CD4-positive, alpha-beta T cell treated with Interleukin-1 beta for 1 hour (primary cell): ENCODE measurements at regions not wholly inside any gene's neighbourhood (a gene's known extent, or its start where the extent isn't known, plus 50 kb on each side); places are given as distances from the start of the nearest gene placed in this dataset.

Experiments
- DNase-seq, 2 donors: peaks; one replicate each; pipeline ENCODE4 v3.0.0-alpha.2; 2020 to 2022

DNA sequence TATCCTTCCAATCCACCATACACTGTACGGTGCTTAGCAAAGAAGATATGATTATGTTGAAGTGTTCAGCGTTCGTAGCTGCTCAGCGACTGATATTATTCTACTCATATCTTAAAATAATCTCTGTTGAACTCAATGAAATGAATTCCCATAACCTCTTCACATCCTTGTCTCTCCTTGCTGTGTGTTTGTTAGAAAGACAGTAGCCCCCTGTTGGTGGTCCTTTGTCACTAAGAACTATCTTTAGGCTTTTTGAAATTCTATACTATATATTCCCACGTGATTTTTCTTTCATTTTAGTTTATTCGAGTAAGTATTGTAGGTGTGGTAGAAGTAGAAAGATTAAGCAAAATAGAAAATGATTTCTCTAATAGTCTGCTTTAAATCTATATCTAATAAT is 762.8 kb upstream of the WWC1 start:
- no peak for DNase-seq

DNA sequence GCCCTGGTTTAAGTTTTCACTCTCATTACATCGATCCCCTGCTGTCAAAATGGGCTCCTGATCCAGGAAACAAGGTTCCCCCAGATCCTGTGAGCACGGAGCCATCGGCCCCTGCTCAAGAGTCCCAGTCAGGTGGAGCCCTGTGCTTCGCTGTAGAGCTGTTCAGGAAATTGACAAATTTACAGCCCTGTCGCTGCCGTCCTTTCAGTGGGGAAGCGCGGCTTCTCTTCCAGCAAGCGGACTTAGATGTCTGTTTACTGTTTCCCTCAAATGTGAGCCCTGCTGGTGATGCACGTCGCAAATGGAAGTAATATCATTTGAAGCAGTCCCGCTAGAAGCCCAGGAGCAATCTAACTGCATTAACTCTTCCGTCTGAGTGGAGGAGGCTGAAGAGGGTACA is 760.9 kb upstream of the WWC1 start:
- DNase-seq, result no peak

DNA sequence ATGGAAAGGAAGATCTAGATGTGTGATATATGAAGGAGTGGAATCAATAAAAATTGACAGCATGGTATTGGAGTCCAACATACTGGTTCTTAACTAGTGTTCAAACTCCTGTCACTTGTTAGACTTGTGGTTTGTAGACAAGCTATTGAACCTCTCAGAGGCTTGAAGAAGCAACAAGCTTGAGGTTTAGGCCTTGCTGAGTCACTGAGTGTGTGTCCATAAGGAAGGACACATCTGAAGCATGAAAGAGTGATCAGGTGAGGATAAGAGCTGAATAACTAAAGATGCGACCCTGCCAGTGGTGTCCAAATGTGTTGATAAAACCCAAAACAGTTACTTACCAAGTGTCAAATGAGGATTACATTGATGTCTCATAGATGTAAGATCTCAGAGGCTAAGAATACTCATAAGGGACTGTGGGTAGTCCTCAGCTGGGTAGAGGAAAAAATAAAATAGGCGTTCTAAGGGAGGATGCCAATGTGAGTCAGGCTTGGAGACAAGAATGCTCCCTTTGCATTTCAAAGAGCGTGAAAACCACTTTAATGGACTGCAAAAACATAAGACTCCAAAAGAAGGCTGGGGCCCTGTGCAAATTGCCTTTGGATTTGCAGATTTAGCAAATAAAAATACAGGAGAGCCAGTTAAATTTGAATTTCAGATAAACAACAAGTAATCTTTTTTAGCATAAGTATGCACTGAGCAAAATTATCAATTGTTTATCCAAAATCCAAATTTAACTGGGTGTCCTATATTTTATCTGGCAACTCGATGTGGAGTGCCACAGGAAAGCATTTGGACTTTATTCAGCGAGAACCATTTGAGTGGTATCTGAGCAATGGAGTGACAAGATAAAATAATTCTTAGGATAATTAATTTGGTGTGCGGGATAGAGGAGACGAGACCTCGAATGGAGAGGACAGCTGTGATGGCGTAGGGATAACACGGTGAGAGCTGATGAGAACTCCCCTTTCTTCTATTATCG is 757.3 kb upstream of the WWC1 start:
- no peak for DNase-seq

DNA sequence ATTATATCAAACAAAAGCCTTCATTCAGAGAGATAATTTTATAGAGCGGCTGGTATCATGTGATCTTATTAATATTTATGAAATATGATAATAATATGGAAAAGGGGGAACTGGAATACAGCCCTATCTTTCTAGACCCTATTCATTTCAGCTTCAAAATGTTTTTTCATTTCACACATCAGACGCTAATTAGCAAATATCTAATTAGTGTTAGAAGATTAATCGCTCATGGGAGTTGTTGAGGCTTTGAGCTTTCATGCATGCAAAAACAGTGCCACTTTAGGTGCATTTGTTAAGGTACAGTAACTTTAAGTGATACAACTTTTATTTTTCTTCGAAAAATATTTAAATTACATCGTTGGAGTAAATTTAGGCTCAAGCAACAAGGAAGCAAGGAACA is 751.7 kb upstream of the WWC1 start:
- DNase-seq, result no peak

DNA sequence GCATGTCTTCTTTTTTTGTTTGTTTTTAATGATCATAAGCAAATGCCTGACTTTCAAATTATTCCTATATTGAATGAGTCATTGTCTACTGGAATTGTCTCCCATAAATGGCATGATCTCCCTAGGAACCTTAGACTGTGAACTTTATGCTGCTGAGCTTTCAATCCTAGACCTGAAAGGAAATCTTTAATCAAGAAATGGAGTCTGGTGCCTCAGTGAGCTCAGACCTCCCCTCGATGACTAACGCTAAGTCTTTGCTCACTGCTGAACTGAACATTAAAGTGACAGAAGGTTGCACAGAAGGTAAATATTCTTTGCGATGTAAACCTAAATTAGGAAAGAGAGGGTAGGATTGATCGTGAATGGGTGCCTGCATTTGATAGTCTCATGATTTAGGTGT is 745.2 kb upstream of the WWC1 start:
- DNase-seq, result no peak

DNA sequence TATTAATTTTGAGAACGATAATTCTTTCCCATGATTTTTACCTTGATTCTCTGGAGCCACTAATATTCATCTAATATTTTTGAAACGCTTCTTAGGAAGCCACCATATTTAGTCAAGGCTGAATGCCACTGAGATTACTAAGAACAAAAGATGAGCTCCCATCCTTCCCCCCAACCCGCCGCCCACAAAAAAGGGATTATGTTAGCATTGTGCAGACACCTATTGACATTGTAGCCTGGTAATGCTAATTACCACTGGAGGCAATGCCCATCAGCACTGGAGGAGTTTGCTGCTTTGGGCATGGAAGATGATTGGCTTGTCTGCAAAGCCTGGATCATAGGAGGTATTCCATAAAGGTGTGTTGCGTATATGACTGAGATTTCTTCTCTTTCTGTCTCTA is 739.1 kb upstream of the WWC1 start:
- no peak for DNase-seq

DNA sequence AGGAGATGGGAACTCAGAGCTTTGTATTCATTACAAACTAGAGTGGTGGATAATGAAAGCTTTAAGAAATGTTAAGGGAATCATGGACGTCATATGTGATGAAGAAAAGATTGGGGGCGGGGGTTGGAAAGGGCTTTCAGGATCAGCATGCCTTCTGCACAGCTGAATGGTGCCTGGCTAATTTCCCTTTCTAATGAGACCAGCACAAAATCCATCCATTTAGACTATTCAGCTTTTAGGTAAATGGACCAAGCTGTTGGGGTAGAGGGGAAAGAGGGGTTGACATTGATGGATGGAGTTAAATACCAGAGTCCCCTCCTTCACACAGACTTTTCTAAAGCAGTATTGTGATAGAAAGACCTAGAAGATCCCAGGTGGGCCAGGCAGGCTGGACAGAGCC is 737.9 kb upstream of the WWC1 start:
- DNase-seq, result no peak

DNA sequence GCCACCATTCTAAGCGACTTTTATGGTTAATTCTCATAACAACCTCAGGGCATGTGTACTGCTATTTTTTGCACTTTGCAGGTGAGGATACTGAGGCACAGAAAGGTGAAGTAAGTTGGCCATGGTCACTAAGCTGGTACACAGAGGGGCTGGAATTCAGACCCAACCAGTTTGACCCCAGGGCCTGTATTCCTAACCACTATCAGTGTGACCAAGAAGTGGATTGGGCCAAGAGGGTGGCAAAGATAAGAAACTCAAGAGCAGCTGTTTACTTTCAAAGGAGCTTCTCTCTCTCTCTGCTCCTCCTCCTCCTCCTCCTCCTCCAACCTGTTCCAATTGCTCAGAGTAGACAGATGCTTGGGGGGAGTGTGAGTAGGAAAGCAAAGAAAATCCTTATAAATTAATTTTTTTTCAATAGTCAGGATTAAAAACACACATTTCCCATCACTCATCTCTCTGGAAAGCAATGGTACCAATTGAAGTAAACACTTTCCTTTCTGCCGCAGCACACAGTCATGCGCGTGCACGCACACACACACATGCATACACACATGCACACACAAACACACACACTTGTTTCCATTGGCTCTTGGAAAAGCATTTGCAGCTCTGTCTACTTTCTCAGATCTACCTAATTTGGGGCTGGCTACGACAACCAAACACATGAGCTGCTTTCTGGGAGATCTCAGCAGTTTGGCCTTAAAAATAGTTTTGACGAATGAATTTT is 736.7 kb upstream of the WWC1 start:
- no peak for DNase-seq

DNA sequence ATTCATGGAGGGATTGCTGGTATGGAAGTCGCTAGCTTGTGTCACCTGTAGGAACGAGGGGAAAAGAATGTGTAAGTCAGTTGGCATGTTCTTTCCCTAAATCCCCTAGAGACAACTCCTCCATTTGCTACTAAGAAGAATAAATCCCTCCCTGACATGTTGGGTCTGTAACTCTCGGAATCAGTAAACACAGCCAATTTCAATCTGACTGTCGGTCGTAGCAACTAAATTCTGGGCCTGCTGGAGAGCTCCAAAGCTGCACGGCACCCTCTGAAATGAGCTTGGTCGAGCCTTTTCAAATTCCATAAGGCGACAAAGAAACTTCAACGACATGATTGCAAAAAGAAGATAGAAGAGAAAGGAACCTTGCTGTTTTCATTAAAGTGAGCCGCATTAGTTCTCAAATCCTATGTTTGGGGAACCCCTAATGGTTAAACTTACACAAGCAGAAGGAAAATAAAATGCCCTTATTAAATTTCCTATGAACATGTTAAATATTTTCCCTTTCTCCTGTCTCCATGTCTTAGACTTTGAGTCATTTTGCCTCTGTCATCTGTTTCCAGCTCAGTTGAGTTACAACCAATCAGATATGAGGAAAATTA is 735.8 kb upstream of the WWC1 start:
- DNase-seq, result no peak

DNA sequence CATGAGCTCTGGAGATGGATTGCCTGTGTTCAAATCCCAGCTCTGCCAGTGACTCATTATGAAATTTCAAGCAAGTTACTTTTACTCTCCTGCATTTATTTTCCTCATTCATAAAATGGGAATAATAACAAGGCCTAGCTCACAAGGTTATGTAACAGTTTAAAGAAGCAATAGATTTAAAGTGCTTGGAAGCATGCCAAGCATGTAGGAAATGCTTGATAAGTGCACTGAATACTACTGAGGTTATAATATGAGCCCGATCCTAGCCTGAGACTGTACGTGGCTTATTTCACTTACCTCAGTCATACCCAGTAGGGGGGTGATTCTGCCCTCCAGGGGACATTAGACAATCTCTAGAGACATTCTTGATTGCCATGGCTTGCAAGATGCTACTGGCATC is 734.1 kb upstream of the WWC1 start:
- no peak for DNase-seq

DNA sequence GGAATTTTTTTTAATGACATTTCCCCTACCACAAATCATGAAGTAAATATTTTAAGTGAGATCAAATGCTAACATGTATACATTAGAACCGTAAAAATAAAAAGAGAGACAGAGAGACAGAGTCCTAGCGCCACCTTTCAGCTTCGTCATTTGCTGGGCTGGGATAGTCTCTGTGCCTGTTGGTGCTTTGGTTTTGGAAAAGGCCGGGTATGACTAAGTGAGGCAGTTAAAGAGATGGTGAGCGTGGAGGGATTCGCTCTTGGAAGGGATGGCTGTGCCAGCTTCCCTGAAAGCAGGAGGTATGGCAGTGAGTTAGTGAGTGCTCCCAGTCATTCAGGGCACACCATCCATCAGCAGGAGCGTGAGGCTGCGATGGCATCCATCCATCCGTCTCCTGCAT is 729.6 kb upstream of the WWC1 start:
- no peak for DNase-seq

DNA sequence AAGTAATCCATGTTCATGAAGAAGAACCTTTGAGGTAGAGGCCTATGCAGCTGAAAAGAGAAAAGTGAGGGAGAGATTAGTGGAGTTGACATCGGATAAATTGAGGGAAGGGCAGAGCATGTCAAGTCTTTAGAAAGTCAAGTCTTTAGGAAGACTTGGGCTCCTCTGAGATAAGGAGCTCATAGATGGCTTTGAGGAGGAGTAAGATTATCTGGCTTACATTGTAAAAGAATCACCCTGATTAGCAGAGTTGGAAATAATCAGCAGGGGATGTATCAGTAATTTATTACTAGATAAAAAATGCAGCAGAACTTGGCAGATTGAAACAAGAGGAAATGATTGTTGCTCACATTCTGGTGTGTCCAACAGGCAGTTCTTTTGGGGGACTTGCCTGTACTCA is 727.2 kb upstream of the WWC1 start:
- DNase-seq, result no peak

DNA sequence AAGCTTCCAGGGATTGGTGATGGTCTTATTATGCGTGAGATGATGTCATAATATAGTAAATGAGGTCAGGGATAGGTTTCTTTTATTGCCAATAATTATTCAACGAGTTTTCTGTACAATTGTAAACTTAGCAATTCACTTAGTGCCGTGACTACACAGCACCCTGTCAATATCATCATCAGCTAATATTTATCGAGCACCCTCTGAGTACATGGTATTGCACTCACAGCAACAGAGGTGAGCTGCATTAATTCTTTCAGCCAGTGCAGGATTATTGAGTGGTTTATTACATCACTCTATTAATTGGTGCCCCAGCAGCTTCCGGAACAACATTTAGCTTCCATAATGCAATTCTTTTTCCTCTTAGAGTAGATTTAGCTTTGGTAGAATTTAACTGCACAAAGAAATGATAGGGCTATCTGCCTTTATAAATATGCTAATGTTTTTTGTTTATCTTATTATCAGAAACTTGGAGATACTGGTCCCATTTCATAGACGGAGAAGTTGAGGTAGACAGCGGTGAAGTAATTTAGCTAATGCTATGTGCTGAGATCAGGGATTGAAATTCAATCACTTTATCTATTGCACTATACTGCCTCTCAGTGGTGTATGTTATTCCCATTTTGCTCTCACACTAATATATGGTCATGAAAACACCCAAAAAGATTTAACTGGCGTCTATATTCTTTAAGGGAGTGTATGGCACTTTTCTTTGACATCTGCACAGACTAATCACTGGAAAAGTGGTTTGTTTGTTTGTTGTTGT is 726.1 kb upstream of the WWC1 start:
- DNase-seq, result no peak

DNA sequence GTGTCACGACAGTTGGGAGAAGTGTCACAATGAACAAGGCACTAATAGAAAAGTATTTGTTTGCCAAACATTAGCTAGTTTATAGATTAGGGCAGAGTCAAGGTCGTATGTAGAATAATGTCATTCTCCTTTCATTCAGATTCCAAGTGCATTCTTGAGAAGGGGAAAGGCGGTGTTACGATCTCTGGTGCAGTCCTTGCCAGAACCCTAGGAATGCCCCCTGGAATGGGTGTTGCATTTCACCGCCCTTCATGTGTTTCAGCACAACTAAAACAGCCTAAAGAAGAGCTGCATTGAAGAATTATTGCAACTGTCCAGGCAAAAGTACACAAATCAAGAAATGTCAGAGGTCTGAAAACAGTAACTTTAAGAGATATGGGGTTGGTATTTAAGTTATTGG is 721.0 kb upstream of the WWC1 start:
- DNase-seq, result no peak

DNA sequence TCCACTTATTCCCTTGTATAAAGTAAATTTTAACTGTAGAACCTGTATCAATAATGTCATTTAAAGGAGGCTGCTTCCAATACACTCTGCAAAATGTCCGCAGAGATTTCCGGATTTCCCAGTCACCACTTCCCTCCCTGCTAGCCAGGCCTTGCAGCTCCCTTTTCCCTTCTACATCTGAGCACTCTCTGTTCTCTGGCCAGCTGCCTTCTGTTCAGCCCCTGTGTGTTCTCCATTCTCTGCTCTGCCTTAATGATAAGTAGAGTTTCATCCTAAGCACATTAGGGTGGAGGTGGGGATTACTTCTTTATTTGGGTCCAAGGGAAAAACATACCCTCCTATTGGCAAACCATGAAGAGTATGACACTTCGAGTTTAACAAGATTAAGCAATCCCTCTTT is 719.6 kb upstream of the WWC1 start:
- no peak for DNase-seq

DNA sequence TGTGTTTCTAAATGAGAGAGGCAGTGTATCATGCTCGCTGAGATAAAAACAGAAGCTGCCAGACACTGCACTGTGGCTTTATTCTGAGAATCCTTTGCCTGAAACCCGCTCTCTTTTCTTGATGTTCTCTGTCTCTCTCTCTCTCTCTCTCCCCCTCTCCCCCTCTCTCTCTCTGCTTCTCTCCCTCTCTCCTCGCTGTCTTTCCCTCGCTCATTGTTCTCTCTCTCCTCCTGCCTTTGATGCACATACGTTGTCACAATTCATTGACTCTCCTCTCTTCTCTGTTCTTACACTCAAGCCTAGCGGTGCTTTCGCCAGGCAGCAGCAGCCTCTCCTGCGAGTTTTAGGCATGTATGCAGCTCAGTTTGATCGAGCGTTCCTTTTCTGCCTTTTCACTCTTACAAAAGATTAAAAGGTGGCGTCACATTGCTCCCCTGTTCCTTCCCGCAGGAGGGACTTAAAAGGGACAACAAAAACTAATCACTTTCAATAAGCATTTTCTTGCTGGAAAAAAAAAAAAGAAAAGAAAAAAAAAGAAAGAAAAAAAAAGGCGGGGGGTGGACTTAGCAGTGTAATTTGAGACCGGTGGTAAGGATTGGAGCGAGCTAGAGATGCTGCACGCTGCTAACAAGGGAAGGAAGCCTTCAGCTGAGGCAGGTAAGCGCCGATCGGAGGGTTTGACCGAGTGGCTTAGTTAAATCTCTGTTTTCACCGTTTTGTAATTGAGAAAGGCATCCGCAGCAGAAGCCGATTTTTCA is 717.9 kb upstream of the WWC1 start:
- no peak for DNase-seq

DNA sequence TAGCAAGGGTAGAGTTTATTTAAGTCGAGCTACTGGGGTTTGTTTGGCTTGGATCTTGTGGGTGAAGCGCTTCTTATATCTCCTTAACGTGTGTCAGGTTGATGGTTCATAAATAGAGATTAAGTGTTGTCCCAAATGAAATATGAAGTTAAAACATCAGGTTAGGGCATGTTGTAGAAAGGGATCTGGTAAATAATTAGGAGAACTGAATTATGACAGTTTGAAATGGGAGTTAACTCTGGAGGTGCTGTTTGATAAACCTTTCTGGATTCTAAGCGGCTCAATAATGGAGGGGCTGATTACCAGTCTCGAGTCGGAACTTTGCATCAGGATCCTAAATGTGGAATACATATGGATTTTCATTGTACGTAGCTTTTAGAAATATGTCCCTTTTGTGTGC is 717.0 kb upstream of the WWC1 start:
- DNase-seq, result no peak

DNA sequence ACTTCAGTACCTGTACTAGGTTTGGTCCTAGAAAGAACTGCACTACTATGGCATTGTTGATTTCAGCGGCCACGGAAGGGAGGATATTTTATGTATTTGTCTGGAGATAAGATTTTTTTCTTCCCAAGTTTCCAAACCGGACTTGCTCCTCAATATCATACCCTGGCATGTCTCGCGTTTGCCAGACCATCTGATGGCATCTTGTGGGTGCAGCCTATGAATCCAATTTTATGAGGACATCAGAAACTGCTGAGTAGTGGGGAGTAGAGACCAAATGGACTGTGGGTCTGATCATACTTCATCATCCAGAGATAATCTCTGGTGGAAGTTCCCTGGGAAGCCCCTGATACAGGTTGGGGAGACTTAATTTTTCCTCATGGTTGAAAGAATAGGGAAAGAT is 716.1 kb upstream of the WWC1 start:
- DNase-seq, result no peak

DNA sequence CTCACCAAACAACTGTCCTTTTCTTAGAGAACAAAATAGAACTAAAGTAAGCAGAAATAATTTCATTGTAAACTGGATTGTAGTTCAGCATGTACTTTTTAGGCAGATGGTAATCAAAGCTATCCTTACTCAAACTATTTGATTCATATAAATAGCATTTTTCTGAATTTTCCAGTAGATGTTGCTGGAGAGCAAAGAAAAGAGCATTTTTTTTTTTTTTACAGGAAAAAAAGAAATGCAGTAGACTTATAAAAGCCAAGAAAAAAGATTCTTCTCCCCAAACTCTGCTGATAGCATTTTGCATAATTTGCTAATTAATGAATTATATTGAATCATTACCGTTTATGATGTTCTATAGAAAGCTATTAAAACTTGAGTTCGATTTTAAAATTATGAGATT is 715.3 kb upstream of the WWC1 start:
- DNase-seq, result no peak

DNA sequence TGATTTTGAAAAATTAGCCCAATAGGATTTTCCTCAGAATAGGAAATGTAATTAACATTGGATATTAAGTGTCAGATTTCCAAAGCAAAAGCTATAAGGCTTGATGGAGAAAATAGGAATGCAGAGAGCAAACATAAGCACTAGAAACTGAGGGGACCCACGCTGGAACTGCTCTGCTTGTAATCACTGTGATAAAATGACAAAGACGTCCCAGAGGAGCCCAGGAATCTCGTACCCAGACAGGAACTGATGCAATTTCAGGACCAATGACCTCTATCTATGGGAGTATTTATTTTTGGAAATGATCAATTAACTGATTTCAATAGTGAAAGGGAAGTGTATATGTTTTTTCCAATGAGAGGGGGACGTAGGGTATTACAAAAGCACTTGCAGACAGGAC is 714.5 kb upstream of the WWC1 start:
- no peak for DNase-seq

DNA sequence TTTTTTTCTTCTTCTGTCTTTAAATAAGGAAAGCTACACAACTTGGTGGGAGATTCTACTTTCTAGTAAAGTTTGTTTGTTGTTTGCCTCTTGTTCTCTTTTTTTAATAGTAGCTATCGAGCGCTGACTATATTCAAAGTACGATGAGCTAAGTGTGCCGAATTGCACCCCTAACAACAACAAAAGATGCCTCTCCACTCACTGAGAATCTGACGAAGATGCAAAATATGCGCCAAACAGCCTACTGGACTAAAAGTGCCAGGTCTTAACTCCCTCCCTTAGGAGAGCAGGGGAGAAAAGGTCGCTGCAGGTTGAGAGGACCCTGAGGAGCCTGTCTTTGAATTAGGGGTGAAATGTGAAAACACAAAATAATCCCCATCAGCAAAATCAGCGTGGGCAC is 713.8 kb upstream of the WWC1 start:
- DNase-seq, result no peak

DNA sequence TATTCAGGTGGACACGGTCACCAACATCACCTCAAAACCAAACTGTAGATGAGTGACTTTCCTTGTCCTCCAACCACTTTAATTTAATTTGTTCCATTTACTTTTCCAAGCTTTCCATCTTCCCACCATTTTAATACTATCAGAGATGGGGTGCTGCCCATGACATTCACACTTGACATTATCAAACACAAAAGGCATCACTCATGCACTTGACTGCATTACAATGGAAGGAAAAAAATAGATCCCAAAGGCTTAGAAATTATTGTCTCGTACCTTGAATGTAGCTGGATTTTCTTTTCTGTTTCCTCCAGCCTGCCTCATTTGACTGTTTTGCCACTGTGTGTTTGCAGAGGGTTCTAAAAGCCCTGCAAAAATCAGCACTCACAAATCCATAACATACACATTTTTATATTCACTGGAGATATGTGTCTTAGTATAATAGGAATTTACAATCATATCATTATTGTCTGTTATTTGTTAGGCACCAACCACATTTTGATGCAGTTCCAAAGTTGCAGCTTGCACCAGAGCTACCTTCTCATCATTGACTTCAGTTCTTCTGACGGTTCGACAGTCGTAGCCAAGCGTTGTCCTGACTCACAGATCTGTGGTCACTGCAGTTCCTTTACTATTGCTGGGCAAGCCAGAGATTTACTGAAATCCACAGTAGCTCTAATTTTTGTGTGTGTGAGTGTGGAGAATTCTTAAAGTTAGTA is 712.3 kb upstream of the WWC1 start:
- DNase-seq, result no peak
